NCI-H510A treated with DMSO at 0.1 percent for 48 hours (cell line): ENCODE measurements at regions not wholly inside any gene's neighbourhood (a gene's known extent, or its start where the extent isn't known, plus 50 kb on each side); places are given as distances from the start of the nearest gene placed in this dataset.
"Not testable (repeated sequence)": the region's sequence is repeated elsewhere in the genome, so short reads cannot be mapped to it uniquely, and the experiment has no call there.

ENCODE experiments used
- DNase-seq: peaks from one replicate; lab custom pipeline; 2025; lab: John Stamatoyannopoulos, UW

DNA sequence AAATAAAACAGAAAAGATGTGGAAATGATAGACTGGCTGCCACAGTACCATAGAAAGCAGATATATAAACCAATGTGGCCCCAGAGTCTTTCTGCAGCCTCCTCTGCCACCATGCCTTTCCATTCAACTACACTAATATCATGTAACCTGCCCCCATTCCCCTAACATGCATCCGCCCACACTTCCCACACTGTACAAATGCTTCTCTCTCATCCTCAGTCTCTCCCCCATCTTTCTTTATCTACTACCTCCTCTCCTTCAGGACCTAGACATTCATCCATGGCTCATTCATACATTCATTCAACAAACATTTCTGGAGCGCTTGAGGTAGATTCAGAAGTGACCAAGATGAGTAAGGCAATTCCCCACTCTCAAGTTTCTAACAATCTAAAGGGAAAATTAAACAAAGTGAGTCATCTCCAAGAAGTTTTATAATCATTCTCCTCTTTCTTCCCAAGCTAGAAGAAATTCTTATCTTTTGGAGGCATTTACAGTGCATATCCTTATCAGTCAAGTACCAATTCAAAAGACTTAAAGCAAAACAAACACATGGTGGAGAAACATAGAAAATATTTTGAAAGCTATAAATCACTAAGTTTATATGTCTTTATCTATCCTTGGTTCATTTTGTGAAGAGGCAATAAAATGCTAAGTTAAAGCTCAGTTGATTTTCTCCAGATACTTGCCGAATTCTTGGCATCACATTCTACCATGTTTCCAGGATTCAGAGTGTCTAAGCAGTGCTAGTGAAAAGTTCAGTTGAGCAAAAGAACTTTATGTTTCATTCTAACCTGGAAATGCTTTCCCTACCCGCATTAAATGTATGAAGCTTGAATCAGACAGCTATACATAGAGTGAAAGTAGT is 70.5 kb upstream of the FRMD6 start:
- DNase-seq, result no peak

DNA sequence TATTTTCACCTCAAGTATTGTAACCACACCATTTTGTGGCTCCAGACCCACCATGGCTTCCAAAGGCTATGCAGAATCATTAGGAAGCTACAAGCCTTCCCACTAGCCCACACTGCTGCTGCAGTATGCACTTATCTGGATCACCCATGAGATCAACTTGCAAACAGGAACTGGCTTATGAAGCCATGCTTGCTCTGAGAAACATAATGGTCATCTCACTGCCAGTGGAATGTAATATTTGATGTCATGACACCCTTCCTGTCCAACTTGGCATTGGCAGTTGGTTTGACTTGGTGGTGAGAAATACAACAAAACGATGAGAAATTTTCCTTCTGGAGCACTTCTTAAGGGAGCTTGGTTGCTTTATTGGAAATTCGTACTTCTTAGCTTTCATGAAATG is 69.3 kb upstream of the FRMD6 start:
- DNase-seq, result no peak

DNA sequence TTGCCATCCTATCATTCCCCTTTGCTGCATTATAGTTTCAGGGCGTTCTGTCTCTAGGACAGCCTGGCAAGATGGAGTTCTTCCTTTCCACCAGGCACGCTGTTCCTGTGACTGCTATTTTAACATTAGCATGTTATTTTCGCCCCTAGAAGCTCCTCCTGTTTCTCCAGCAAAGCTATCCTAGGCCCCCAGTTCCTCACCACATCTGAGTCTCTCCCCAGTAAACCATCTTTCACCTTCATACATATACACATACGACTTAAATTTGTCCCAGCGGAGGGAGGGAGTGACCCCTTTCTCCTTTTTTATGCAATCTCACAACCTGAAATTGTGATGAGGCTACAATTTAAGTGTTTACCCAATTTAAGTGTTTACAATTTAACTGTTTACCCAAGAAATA is 66.7 kb upstream of the FRMD6 start:
- DNase-seq, result no peak

DNA sequence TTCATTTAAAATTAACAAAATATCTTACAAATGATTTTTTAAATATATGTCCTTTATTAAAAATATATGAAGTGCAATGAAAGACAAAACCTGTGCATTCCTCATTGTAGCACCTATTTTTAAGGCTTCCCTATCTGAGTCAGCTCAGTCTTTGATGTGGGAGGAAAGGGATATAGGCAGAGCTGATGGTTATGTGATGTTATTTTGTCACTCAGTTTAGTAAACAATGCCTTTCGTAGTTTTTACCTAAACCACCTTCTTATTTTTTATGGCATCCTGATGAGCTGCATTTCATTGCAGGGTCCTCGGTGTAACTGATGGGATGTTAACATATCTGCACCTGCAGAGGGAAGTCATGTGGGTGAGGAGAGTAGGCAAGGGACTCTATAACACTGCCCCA is 58.9 kb upstream of the FRMD6 start:
- no peak for DNase-seq

DNA sequence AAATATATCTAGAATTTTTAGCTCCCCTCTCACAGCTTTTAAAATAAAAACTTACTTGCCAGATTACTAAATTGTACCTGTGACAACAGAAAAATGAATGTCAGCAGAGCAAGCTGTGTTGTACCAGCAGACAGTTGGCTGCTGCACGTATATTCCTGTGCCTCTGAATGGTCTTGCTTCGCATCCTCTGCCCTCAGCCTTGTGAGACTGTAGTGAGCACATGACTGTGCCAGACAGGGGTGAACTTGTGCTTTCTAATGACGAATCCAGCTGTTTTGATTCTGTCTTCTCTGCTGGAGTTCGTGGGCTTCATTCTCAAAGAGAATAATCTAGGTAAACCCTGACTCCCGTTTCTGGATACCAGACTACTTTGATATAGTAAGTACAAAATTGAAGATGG is 58.3 kb upstream of the FRMD6 start:
- no peak for DNase-seq

DNA sequence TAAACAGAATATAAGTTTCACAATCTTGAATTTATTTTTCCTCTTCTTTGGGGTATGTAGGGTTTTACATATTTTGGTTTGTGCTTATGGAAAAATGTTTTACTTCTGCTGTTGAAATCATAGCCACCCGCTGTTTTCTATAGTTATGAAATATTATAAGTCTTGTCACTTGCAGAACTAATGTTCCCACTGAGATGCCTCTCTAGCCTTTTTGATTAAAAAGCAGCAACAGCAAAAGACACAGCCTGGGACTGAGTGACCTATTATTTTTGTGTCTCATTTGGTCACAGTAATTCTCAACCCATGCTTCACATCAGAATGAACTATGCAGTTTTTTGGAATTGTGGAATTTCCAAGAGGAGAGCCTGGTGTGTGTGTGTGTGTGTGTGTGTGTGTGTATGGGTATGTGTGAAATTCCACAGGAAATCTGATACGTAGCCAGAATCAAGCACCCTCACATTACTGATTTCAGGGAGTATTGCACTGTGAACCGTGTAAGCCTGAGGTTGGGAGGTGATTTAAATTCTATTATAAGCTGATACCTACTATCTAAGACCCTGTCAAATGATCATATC is 55.7 kb upstream of the FRMD6 start:
- DNase-seq, result no peak

DNA sequence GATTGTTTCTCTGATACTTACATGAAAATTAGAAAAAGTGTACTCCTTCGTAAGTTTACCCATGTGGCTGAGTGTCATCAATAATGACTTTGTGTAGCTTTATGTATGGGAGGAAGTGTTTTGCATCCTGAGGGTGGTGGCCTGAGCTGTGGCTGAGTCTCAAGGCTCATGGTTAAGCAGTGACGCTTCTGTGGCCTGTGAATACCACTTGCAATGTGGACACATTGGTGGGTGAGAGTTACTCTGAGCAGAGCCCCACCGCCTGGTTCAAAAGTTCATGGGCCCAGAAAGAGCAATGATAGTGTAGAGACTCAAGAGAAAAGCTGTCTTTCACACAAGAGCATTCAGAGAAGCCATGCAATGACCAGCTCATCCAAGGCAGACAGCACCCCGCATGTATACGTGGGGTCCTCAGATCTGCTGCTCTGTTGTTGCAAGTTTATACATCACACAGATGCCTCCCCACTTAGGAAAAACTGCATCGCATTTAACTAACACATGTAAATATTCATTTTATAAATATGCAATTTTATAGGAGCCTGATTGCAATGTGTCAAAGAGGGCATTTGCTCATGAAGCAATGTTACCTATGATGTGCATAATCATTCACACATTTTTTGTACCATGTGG is 55.1 kb upstream of the FRMD6 start:
- no peak for DNase-seq

DNA sequence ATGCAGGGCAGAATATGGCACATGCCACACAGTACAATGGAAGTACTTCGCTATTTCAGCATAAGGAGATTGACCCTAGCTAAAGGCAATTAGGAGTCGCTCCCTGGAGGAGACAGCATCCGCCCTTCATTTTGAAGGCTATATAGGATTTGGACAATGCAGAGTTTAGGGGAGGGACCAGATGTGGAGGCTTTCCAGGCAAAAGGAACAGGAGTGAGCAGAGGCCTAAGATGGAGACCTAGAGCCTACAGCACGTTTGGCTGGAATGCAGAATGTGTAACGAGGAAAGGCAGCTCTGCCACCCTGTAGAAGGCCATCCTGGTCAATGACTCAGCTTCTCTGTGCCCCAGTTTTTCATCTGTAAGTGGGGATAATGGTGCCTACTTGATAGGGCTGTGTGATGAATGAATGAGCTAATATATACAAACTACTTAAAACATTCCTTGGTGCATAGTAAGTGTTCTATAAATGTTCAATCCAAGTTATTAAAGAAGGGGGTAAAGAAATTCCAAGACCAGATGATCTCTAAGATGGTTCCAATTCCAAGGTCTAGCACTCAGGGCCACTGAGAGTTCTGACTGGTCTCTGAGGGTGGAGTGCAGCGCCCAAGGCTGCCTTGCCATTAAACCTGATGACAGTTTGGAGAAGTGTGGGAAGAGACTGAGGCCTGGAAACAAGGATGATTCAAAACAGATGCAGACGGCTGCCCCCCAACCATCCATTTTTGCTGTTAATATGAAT is 54.3 kb upstream of the FRMD6 start:
- DNase-seq, result no peak

DNA sequence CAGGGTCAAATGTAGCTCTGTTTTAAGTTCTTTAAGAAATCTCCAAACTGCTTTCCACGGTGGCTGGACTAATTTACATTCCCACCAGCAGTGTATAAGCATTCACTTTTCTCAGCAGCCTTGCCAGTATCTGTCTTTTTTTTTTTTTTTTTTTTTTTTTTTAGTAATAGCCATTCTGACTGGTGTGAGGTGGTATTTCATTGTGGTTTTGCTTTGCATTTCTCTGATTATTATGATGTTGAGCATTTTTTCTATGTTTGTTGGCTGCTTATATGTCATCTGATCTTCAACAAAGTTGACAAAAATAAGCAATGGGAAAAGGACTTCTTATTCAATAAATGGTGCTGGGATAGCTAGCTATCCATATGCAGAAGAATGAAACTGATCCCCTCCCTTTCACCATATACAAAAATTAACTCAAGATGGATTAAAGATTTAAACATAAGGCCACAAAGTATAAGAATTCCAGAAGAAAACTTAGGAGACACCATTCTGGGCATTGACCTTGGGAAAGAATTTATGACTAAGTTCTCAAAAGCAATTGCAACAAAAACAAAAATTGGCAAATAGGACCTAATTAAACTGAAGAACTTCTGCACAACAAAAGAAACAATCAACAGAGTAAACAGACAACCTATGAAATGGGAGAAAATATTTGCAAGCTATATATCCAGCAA is 52.6 kb upstream of the FRMD6 start:
- not testable (repeated sequence) for DNase-seq

DNA sequence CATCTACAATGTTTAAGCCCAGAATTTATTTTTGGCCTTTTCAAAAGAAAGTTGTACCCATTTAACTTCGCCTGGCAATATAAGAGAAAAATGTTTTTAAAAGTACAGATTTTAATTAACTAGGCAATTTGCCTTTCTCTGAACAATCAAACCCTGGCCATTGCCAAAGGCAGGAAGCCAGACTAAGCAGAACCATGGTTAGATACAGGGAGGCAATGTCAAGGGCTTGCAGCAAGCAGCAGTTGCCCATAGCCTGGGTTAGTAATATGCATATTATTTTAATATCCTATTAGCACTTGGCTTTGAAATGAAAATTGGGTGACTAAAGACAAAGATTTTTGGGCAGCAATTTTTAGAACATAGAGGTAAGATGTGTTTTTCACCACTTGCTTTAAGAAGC is 51.1 kb upstream of the FRMD6 start:
- no peak for DNase-seq
